OCI-LY3 (cell line): ENCODE measurements at regions not wholly inside any gene's neighbourhood (a gene's known extent, or its start where the extent isn't known, plus 50 kb on each side); places are given as distances from the start of the nearest gene placed in this dataset.

Experiments used
- H2AFZ ChIP-seq: fragments of 200-600, 300-600 bp; shearing (Covaris generic); 2 replicates; pipeline ENCODE4 v1.6.0; 2014; ENCODE audit warnings: antibody characterized with exemption, low read depth, low read length
- H3K27ac ChIP-seq: fragments of 200-600, 300-600 bp; sonication (generic); 2 replicates; pipeline ENCODE4 v1.5.1; 2014; ENCODE audit warnings: mild to moderate bottlenecking, low read length, moderate library complexity, mixed read lengths
- H3K27me3 ChIP-seq: fragments of 200-600, 300-600 bp; sonication (generic); 2 replicates; pipeline ENCODE4 v1.6.1; 2014; ENCODE audit warnings: low read depth, low read length, mixed read lengths
- H3K36me3 ChIP-seq: fragments of 200-600, 300-600 bp; sonication (generic); replicated peaks from 2 replicates; pipeline ENCODE3; 2014; ENCODE audit warnings: low read depth, low read length, mixed read lengths
- H3K4me1 ChIP-seq: fragments of 300-600, 200-600 bp; sonication (generic); 2 replicates; pipeline ENCODE4 v1.6.1; 2014; ENCODE audit warnings: low read length, mixed read lengths
- H3K4me2 ChIP-seq: fragments of 200-600, 300-600 bp; sonication (generic); 2 replicates; pipeline ENCODE4 v1.6.1; 2014; ENCODE audit warnings: low read length, mixed read lengths
- H3K4me3 ChIP-seq: fragments of 300-600, 200-600 bp; sonication (generic); 2 replicates; pipeline ENCODE4 v1.5.1; 2014; ENCODE audit warnings: antibody characterized with exemption, mild to moderate bottlenecking, low read length, moderate library complexity
- H3K79me2 ChIP-seq: fragments of 300-600, 200-600 bp; shearing (Covaris generic); 2 replicates; pipeline ENCODE4 v1.6.1; 2014; ENCODE audit warnings: mild to moderate bottlenecking, low read length, mixed read lengths
- H3K9ac ChIP-seq: fragments of 300-600, 200-600 bp; shearing (Covaris generic); 2 replicates; pipeline ENCODE4 v1.6.0; 2014; ENCODE audit warnings: mild to moderate bottlenecking, low read length, moderate library complexity
- H3K9me3 ChIP-seq: fragments of 200-600, 300-600 bp; shearing (Covaris generic); 2 replicates; pipeline ENCODE4 v1.6.1; 2014; ENCODE audit warnings: low read length, mixed read lengths; ENCODE audit not compliant: insufficient read depth
- H4K20me1 ChIP-seq: fragments of 200-600, 300-600 bp; sonication (generic); 2 replicates; pipeline ENCODE4 v1.6.1; 2016; ENCODE audit warnings: low read length, mixed read lengths; ENCODE audit not compliant: insufficient read depth
- CTCF ChIP-seq: fragments of 200-600, 300-600 bp; sonication (generic); IDR thresholded peaks from 2 replicates; pipeline ENCODE4 v1.5.1; 2014; ENCODE audit warnings: antibody characterized with exemption, low read length, low read depth
- EZH2phosphoT487 ChIP-seq: fragments of 200-600 bp; shearing (Covaris generic); IDR thresholded peaks from 2 replicates; pipeline ENCODE4 v1.6.1; 2018; ENCODE audit warnings: antibody characterized with exemption, mixed run types, low read depth

- no peaks in the 10 kb centered on the region for H3K4me1 ChIP-seq
- H3K27me3 ChIP-seq: peaks cover 98% of the 10 kb centered on the region
- H4K20me1 ChIP-seq: peaks cover 40% of the 10 kb centered on the region
- no peak overlapping the region for H3K9ac ChIP-seq
- H2AFZ ChIP-seq: no peak overlapping the region
- no peaks in the 10 kb centered on the region for H3K36me3 ChIP-seq
- TF ChIP-seq EZH2phosphoT487: no peak
- no peak for TF ChIP-seq CTCF
- no peak overlapping the region for H3K4me2 ChIP-seq
- H3K27ac ChIP-seq: no peak overlapping the region
- no peak overlapping the region for H3K4me3 ChIP-seq
- H3K79me2 ChIP-seq: no peaks in the 10 kb centered on the region
- H3K9me3 ChIP-seq: peaks cover 5% of the 10 kb centered on the region
These were observed 370.6 kb upstream of the PROK2 start for GRCh38 chr3:72155391-72156064.

GRCh38 chr3:72154391-72155335 lies 369.7 kb upstream of the PROK2 start:
- H3K4me1 ChIP-seq: no peaks in the 10 kb centered on the region
- no peak overlapping the region for H3K9ac ChIP-seq
- H3K4me3 ChIP-seq: no peak overlapping the region
- no peaks in the 10 kb centered on the region for H3K36me3 ChIP-seq
- TF ChIP-seq CTCF: no peak
- no peak for TF ChIP-seq EZH2phosphoT487
- no peak overlapping the region for H3K4me2 ChIP-seq
- peaks cover 36% of the 10 kb centered on the region for H4K20me1 ChIP-seq
- peaks cover 5% of the 10 kb centered on the region for H3K9me3 ChIP-seq
- H3K79me2 ChIP-seq: no peaks in the 10 kb centered on the region
- no peak overlapping the region for H3K27ac ChIP-seq
- H2AFZ ChIP-seq: no peak overlapping the region
- peaks cover 98% of the 10 kb centered on the region for H3K27me3 ChIP-seq

GRCh38 chr3:72153477-72154314 lies 368.7 kb upstream of the PROK2 start:
- Histone ChIP-seq H3K4me2 (no peak overlapping the region), H3K27ac (no peak overlapping the region), H3K9me3 (peaks cover 5% of the 10 kb centered on the region), H3K36me3 (no peaks in the 10 kb centered on the region), H3K27me3 (peaks cover 97% of the 10 kb centered on the region), H2AFZ (no peak overlapping the region), H3K4me3 (no peak overlapping the region), H3K9ac (no peak overlapping the region), H4K20me1 (peaks cover 27% of the 10 kb centered on the region), H3K4me1 (no peaks in the 10 kb centered on the region), H3K79me2 (no peaks in the 10 kb centered on the region)
- TF ChIP-seq EZH2phosphoT487: no peak
- no peak for TF ChIP-seq CTCF
